Heart left ventricle (tissue), 16 donors: ENCODE measurements at regions not wholly inside any gene's neighbourhood (a gene's known extent, or its start where the extent isn't known, plus 50 kb on each side); places are given as distances from the start of the nearest gene placed in this dataset.

ENCODE experiments used
- ATAC-seq, 4 donors: fragments of 200-7000 bp; cut with Tn5 transposase; one replicate each; pipeline ENCODE4 v1.9.1; 2020 to 2022; ENCODE audit warnings: moderate library complexity in 4 of 4, mild to moderate bottlenecking in 3 of 4, moderate number of reproducible peaks in 1 of 4
- DNase-seq, 5 donors: peaks; one replicate each; pipeline ENCODE4 v3.0.0-alpha.2; 2020
- H3K27ac ChIP-seq, 12 donors: fragments of 200-600 bp; sonication (generic) in 4 of 12; one replicate each; pipeline versions ENCODE4 v1.5.0 to v1.8.0; 2016 to 2022; ENCODE audit warnings: mild to moderate bottlenecking in 2 of 12
- H3K27me3 ChIP-seq, 9 donors: fragments of 200-600 bp; sonication (generic) in 2 of 9; one replicate each; pipeline versions ENCODE4 v1.5.1 to v1.8.0; 2016 to 2022; ENCODE audit warnings: mild to moderate bottlenecking in 3 of 9
- H3K36me3 ChIP-seq, 9 donors: fragments of 200-600 bp; sonication (generic) in 2 of 9; one replicate each; pipeline versions ENCODE4 v1.5.0 to v1.8.0; 2018 to 2022; ENCODE audit warnings: mild to moderate bottlenecking in 2 of 9
- H3K4me1 ChIP-seq, 12 donors: fragments of 200-600 bp; sonication (generic) in 4 of 12; one replicate each; pipeline versions ENCODE4 v1.5.0 to v1.8.0; 2016 to 2022; ENCODE audit warnings: mild to moderate bottlenecking in 3 of 12
- H3K4me3 ChIP-seq, 12 donors: fragments of 200-600 bp; sonication (generic) in 4 of 12; one replicate each; pipeline versions ENCODE4 v1.5.0 to v1.8.0; 2017 to 2022; ENCODE audit warnings: mild to moderate bottlenecking in 9 of 12, moderate library complexity in 4 of 12
- H3K9me3 ChIP-seq, 12 donors: fragments of 200-600 bp; sonication (generic) in 4 of 12; one replicate each; pipeline versions ENCODE4 v1.5.0 to v1.8.0; 2016 to 2022; ENCODE audit warnings: mild to moderate bottlenecking in 1 of 12
- CTCF ChIP-seq, 12 donors: fragments of 200-600 bp; sonication (generic) in 4 of 12; IDR thresholded peaks; one replicate each; pipeline versions ENCODE4 v1.5.0 to v1.8.0; 2018 to 2022; ENCODE audit warnings: antibody characterized with exemption in 12 of 12, mild to moderate bottlenecking in 5 of 12
- POLR2A ChIP-seq, 2 donors: fragments of 450-650 bp; IDR thresholded peaks; one replicate each; pipeline ENCODE4 v1.6.1; 2017; ENCODE audit warnings: antibody characterized with exemption in 2 of 2, mild to moderate bottlenecking in 2 of 2, moderate library complexity in 2 of 2
- WGBS, 4 donors: extraction: QIAGEN DNeasy Blood & Tissue Kit in 2 of 4; methylation state at CpG; one replicate each; pipeline versions ENCODE4 v1.1.5 to v1.1.7; 2013 to 2018; 5-methylcytosine and 5-hydroxymethylcytosine counted together
- intact Hi-C, 10 donors: fragments of 100-400 bp; cut with DNase I; formaldehyde crosslinking; loops; one replicate each; pipeline versions ENCODE4 v1.11.1 to v1.14.2; 2022
- donor health status: ischemic (EF 13 %, LVEDD 7.1; RV severe dilation, severe dysfunction).
- donor health status: healthy with polysubstance abuse.
- donor health status: DM: no; HTN: yes; CAD: no.
- donor health status: DM: no; HTN: no; CAD: no.
- donor health status: ischemic (EF 25% LVEDD 6.9; RV normal size, moderate dysfunction).
- donor health status: ischemic (EF 25% LVEDD 5.7; RV mildly dilated, moderate dysfunction).
- donor health status: healthy.
- donor health status: DM: yes; HTN: yes; CAD: no.
- donor health status: ischemic (EF 35%, LVEDD 5.7; RV mildly dilated, moderate dysfunction).
- donor health status: nonischemic (EF 11% LVEDD 7.7; RV severe dilation, severe dysfunction).
- donor health status: DM: yes; HTN: yes; CAD: no.
- donor health status: PGD.
- donor health status: ischemic (EF 29% LVEDD 5.4; RV normal size, mild dysfunction).
- donor health status: nonischemic (EF 23%, LVEDD 6.1; RV moderate dilation, normal function).

- H3K4me3 ChIP-seq = no peak overlapping the region
- H3K4me1 ChIP-seq = no peaks in the 10 kb centered on the region
- WGBS, 4 donors = 83 to 89% (median 88%) methylated on average over 6 of the region's 6 CpGs
- DNase-seq (no peak), ATAC-seq (no peak)
- intact Hi-C loops = no loop called here
- no peaks in the 10 kb centered on the region for H3K27me3 ChIP-seq
- H3K36me3 ChIP-seq = no peaks in the 10 kb centered on the region
- TF ChIP-seq CTCF (IDR thresholded peaks at IDR 0.05) (no peak), POLR2A (IDR thresholded peaks at IDR 0.05) (no peak)
- no peaks in the 10 kb centered on the region for H3K9me3 ChIP-seq
- H3K27ac ChIP-seq = no peak overlapping the region
These were observed 108.1 kb upstream of the IQCM start for GRCh38 chr4:149923736-149924135.

GRCh38 chr4:149927514-149927913 is 111.9 kb upstream of the IQCM start:
- H3K9me3 ChIP-seq = no peaks in the 10 kb centered on the region
- TF ChIP-seq POLR2A (IDR thresholded peaks at IDR 0.05) = no peak
- TF ChIP-seq CTCF (IDR thresholded peaks at IDR 0.05) = no peak
- no peaks in the 10 kb centered on the region for H3K4me1 ChIP-seq
- H3K36me3 ChIP-seq = no peaks in the 10 kb centered on the region
- H3K27ac ChIP-seq = no peak overlapping the region
- intact Hi-C loops = no loop called here
- no peak overlapping the region for H3K4me3 ChIP-seq
- ATAC-seq = no peak
- 88 to 97% (median 90%) methylated on average over 3 of the region's 3 CpGs for WGBS, 4 donors
- H3K27me3 ChIP-seq = no peaks in the 10 kb centered on the region
- DNase-seq = no peak

GRCh38 chr4:149928507-149928906 is 112.9 kb upstream of the IQCM start:
- DNase-seq (no peak), ATAC-seq (no peak)
- WGBS, 4 donors = 87 to 100% (median 93%) methylated on average over 1 of the region's 1 CpG
- H3K4me1 ChIP-seq = no peaks in the 10 kb centered on the region
- H3K27me3 ChIP-seq = no peaks in the 10 kb centered on the region
- H3K27ac ChIP-seq = no peak overlapping the region
- TF ChIP-seq POLR2A (IDR thresholded peaks at IDR 0.05) (no peak), CTCF (IDR thresholded peaks at IDR 0.05) (no peak)
- H3K36me3 ChIP-seq = no peaks in the 10 kb centered on the region
- H3K4me3 ChIP-seq = no peak overlapping the region
- intact Hi-C loops = no loop called here
- H3K9me3 ChIP-seq = no peaks in the 10 kb centered on the region

GRCh38 chr4:149931431-149931830 is 115.8 kb upstream of the IQCM start:
- TF ChIP-seq CTCF (IDR thresholded peaks at IDR 0.05) (no peak), POLR2A (IDR thresholded peaks at IDR 0.05) (no peak)
- intact Hi-C loops = no loop called here
- DNase-seq (no peak), ATAC-seq (no peak)
- H3K9me3 ChIP-seq = no peaks in the 10 kb centered on the region
- H3K27ac ChIP-seq = no peak overlapping the region
- H3K4me3 ChIP-seq = no peak overlapping the region
- no peaks in the 10 kb centered on the region for H3K27me3 ChIP-seq
- no peaks in the 10 kb centered on the region for H3K36me3 ChIP-seq
- H3K4me1 ChIP-seq = no peaks in the 10 kb centered on the region
- WGBS, 4 donors = 42 to 74% (median 71%) methylated on average over 2 of the region's 2 CpGs
